NCI-H1436 treated with DMSO at 0.1 percent for 48 hours (cell line): ENCODE measurements at regions not wholly inside any gene's neighbourhood (a gene's known extent, or its start where the extent isn't known, plus 50 kb on each side); places are given as distances from the start of the nearest gene placed in this dataset.

ENCODE experiments used
- DNase-seq: peaks from one replicate; lab custom pipeline; 2025; lab: John Stamatoyannopoulos, UW

DNA sequence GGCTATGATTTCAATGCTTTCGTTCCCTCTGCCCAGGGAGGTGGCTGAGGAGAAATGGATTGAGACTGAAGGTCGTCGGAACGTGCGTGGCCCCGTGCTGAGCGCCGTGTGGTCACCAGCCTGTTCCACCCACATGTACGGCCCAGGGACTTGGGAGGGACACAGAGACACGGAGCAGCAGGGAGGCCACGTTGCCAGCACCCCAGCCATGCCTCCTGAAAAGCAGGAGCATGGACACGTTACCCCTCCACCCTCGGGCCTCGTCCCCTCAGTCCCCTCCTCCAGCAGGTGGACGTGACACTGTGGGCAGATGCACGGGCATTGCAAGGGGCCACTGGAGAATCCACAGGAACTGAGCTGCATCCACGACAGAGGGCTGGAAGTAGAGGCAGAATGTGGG is 133.1 kb upstream of the CST7 start:
- DNase-seq: no peak

DNA sequence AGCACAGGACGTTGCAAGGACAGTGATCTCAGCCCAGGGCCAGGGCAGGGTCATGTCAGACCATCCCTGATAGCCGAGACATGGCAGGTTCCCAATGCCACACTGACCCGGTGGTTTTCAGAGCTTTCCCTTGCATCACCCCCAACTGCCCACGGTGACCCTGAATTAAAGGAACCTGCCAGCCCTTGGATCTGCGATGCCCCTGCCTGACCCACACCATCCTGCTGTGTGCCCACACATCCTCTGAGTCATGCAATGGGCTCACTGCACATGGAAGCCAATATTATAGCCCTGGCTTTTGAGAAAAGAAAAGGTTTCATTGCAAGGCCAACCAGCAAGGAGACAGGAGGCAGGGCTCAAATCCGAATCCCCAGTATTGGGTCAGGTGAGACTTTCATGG is 132.6 kb upstream of the CST7 start:
- no peak for DNase-seq

DNA sequence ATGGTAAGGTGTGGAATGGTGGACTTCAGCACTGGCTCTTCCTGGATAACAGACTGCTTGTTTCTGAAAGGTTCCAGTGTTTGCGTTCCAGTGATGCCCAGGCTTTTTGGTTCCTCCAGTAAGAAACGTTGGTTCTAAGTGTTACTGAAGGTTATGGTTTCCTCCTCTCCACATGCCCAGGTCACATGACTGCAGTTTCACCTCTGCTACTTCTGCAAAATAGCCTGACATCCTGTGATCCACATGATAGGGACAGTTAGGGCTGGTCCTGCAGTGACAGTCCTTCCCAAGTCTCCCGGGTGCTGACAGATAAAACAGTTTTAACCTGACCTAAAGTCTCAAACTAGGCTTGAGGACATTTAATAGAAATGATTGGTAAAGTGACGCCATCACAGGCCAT is 132.2 kb upstream of the CST7 start:
- no peak for DNase-seq

DNA sequence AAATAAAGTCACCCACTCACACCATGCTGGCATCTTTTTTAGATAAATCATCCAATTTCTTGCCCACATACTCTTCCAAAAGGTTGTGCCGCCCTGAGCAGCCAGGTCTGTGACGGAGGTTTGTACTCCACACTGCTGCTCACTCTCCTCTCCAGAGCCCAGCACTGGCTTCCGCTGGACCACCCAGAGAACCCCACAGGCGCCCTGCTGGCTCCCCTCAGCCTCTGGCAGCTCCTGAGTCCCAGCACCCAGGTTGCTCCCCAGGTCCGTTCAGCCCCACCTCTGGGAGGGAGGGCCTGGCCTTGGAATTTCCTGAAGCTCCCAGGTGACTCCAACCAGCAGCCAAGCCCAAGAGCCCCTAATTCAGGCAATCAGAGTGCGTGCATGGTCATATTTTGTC is 131.7 kb upstream of the CST7 start:
- DNase-seq: no peak

DNA sequence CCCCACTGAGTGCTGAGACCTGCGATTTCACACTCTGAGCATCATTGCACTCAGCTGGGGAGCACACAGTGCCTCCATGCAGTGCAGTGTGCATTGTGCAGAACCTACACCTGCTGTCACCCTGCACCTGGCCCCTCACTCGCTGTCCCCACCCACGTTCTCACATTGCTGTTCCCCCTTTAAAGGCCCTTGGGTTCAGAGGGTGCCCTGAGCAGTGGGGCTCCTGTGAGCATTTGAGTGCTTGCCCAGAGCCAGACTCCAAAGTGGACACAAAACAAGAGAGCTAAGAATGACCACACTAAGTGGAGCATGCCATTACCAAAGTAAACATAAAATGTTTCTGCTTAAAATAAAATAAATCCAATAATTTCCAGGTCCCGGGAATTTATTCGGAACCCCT is 131.0 kb upstream of the CST7 start:
- DNase-seq: no peak

DNA sequence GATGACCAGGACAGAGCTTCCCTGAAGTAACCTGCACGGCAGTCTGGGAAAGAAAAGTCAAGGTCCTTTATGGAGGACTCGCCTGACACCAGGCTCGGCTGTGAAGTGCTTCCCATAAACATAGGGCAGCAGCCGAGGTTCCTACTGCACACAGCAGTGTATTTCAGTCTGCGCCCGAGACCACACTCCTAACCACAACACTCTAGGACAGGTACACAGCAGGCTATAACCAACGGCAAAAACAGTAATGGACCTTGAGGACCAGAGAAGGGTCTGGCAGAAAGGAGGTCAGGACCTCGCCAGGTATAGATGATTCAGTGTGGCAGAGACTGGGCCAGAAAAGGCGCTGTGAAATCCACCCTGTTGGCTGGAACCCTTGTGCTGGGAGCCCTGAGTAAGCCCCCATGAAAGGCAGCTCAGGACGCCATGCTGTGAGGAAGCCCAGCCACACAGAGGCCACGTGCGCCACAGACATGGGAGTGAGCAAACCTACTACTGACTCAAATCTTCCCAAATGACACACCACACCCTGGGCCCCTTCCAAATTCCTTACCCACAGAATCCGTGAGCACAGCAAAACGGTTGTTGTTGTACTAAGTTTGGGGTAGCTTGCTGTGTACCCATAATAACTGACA is 129.6 kb upstream of the CST7 start:
- DNase-seq: no peak

DNA sequence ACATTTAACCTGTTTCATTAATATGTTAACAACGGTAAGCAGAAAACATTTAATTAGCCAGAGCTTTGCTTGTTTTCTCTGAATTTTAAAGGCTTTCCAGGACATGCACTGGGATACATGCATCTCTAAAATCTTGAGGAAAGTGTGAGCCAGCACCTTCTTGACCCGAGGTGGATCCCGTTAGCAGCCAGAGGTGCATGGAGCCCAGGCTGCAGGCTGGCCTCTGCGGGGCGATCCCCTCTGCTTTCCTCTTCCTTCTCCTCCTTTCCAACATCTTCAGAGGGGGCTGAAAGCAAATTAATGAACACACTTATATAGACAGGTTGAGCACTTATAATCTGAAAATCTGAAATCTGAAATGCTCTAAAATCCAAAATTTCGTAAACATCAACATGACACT is 128.7 kb upstream of the CST7 start:
- no peak for DNase-seq

DNA sequence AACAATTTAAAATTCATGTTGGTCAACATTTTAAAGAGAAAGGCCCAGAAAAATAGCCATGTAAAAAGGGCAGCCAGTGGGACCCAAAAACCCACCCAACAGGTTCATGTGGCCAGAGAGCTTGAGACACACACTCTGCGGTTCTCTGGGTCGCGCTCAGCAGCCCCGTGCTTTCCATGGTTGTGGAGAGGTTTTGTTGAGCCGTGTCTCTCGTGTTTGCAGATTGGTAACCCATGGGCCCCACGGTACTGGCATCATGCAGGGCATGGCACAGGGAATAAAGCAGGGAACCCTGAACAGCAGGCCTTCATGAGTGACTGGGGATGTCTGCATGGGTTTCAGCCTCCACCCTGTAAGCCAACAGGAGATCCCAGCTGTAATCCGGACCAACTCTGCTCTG is 127.7 kb upstream of the CST7 start:
- no peak for DNase-seq

DNA sequence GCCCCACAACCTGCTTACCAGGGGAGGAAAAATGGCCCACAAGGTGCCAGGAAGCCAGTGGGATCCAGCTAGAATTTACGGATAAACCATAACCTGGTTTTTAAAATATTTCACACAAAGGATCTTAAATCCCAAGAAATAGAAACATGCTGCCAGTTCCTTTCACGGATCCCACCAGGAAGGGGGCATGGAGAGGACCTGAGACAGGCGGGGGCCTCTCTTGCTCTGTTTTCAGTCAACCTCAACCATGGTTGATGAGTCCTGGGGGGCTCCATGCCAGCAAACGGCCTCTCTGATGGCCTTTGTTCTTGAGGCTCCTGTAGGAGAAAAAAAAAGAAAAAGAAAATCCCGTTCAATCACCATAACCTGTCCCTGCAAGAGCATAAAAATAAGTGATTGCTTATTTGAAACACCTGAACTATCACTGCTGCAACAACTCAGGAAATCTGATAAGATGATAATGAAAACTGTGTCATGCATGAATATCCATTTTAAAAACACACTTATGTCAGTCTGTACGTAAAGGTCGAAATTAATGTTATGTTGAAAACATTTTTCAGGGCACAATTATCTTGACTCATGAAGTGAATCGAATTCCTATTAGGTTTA is 125.8 kb upstream of the CST7 start:
- no peak for DNase-seq

DNA sequence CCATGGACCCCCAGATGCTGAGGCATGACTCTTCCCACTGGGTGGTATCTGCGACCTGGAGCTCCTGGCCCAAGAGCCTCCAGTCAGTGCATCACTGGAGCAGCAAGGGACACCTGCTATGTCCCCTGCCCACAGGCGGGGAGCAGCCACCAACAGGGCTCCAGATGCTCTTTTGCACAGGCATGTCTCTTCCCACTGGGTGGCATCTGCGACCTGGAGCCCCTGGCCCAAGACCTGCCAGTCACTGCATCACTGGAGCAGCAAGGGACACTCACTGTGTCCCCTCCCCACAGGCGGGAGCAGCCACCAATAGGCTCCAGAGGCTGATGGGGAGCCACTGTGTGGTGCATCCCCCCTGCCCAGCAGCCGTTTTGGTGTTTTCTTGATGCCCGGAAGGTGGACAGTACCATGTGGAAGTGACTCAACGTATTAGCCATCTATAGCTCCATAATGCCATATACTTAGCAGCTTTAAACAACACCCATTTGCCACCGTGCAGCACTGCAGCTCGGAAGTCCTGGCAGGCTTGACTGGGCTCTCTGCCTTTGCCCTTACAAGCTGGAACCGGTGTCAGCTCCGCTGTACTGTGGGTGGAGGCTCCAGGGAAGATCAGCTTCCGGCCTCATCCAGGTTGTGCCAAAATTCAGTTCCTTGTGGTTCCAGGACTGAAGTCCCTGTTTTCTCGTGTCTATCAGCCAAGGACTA is 124.9 kb upstream of the CST7 start:
- no peak for DNase-seq

DNA sequence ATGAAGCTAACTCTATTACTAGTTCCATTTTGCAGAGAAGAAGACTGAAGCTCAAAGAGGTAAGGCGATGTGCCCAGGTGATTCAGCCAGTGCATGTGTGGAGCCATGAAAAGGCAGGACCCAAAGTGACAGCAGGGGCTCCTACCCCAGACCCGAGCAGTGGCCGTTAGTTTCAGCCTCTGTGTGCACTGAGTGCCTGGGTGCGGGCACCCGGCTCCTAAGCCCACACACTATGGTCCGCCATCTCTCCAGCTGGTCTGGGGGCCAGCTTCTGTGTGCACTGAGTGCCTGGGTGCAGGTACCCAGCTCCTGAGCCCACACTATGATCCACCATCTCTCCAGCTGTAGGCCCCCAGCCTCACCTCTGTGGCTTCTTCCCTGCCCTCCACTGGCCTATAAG is 123.5 kb upstream of the CST7 start:
- no peak for DNase-seq

DNA sequence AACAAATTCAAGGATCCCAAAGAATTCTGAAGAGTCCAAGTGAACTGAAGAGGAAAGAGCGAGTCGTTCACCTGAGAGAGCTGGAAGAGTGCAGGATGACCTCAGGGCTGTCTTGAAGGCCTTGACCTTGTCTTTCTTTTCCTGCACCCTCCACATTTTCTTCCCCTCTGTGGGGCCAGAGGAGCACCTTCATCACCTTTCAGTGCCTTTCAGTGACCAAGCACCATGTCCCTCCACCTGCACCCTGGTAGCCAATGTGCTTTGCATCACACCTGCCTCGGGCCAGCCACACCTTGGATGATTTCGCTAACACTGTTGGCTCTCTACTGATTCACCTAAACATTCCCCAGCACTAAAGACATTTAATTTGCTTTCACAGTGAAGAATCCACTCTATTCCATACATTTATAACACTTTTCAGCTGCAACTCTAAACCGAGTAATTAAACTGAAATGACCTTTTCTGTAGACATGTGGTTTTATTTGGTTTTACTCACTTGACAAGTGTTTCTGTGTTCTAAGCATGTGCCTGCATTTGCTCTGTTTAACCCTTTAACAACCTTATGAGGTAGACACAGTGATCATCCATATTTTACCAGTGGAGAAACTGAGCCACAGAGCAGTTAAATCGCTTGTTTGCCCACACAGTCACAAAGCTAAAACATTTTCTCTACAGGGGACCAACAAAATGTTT is 121.3 kb upstream of the CST7 start:
- no peak for DNase-seq

DNA sequence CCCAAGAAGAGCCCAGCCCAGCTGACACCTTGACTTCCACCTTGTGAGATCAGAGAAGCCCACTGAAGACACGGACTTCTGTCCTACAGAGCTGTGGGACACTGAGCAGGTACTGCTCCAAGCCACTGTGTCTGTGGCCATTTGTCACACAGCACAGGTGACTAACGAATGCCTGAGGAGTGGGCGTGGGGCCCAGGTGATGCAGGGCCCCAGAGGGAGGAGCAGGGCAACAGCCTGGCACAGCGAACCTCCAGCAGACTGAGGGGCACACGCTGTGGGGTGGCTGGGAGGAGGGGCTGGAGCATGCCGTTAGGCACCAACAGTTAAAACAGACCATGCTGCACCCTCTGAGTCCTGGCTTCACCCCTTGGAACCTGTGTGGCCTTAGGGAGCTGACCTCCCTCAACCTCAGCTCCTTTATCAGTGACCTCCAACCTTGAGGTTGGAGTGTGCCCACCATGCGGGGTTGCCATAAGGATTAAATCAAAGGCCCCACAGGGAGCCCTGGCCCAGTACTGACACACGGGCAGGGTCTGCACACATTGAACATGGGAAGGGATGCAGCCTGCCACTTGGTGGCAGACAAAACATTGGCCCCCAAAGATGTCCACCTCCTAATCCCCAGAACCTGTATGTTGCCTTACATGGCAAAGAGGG is 119.9 kb upstream of the CST7 start:
- no peak for DNase-seq

DNA sequence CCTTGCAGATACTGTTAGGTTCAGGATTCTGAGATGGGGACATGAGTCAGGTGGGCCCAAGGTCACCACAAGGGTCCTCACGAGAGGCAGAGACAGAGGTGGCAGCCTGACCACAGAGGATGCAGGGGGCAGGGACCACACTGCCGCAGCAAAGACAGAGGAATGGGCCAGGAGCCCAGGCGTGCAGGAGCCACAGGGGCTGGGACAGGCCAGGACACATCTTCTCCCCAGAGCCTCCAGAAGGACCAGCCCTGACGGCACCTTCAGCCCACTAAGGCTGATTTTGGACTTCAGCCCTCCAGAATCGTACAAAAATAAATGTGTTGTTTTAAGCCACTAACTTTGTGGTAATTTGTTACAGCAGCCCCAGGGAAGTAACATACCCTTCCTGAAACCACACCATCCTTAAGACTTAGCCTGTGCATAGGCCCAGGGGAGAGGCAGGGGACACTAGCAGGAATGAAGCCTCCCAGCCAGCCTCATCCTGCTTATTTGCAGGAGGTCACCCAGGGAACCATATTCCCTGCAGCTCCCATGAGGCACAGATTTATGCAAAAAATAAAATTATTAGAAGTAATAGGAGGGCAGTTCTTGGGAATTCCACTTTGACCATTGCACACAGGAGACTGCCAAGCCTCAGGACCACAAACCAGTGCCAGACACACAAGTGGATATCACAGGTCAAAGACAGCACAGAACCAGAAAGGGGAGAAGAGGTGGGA is 119.3 kb upstream of the CST7 start:
- DNase-seq: no peak

DNA sequence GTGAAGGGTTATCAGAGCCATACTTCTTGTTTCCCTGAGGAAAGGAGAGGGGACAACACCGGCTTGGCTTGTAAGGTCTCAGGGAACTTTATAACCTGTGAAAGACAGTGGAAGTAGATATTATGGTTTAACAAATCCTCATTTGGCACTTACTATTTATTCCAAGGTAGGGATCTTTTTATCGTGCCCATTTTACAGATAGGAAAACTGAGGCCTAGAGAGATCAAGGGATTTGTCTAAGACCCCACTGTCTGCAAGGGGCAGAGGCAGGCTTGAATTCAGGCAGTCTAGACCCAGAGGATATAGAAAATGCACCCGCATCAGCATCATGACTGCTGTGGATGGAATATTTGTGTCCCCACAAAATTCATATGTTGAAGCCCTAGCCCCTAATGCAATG is 118.4 kb upstream of the CST7 start:
- no peak for DNase-seq

DNA sequence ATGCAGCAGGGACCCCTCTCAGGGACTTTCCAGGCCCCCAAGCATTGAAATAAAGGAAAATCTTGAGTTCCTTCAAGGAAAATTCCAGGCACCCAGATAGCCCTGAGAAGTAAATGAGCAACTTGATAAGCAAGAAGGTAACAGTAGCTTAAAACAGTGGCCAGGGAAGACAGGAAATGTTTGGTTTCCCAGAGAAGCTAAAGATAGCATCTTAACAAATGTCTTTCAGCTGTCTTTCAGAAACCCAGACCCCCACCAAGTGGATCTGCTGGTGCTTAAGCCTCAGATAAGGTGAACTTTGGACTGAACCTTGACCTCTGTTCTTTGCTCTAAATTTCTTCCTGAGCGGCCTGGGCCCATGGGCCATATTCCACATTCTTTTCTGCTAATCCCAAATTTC is 117.8 kb upstream of the CST7 start:
- no peak for DNase-seq

DNA sequence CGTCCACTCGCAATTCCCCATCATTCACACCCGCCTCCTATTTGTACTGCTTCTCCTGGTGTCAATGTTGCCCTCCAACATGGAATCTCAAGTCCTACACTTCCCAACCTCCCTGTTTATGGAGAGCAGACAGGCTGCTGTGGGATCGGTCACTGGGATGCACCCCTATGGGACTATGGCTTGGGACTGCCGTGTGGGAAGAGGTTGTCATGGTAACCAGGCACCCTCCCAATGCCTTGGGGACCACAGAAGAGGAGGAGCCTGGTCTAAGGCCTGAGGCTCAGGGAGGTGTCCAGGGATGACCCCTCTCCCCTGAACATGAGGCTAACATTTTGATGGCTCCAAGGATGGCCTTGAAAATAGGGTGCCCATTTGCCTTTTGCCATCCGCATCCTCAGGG is 116.6 kb upstream of the CST7 start:
- DNase-seq: no peak

DNA sequence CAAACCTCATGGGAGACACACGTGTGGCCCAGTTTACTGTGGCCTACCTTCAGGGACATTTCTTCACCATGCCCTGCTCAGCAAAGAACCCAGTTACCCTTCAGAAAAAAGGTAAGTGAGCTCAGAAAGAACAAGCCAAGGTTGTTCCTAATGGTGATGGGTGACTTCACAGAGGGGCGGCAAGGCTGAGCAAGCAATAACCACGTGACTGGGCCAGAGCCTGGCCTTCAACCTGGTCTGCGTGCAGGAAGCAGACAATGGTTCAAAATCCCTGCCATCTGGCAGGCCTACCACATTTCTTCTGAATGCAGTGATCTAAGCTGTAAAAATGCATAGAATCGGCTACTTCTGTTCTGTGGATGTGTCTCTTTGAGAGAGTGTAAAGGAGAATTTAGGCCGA is 115.5 kb upstream of the CST7 start:
- no peak for DNase-seq

DNA sequence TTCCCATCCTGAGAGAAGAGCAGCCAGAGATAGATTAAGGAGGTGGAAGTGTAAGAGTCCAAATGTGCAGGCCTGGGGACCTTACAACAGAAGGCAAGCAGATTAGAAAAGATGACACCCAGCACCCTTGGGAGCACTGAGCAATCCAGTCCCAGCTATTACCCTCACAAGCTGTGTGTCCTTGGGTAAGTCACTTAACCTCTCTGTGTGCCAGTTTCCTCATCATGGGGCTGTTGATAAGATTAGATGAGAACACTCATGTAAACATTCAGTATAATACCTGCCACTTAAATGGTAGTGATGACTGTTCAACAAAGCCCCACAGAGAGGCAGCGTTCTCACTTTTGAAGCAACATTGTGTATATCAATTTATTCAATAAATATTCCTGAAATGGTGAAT is 114.8 kb upstream of the CST7 start:
- no peak for DNase-seq

DNA sequence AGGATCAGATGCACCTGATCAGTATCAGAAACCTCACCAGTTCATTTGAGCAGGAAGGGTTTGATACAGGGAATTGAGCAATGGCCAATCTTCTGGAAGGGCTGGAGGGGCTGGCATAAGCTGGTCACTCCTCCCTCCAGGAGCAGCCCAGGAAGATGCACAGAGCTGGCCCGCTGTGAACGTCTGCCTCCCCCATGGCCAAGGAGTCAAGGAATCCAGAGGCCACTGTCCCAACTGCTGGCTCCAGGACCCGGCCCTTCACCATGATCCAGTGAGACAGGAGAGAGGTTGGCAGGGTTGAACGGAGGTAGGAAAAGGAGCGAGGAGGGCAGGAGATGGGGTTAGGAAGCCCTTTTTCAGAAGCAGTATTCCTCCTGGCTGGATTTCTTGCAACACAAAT is 113.9 kb upstream of the CST7 start:
- no peak for DNase-seq

DNA sequence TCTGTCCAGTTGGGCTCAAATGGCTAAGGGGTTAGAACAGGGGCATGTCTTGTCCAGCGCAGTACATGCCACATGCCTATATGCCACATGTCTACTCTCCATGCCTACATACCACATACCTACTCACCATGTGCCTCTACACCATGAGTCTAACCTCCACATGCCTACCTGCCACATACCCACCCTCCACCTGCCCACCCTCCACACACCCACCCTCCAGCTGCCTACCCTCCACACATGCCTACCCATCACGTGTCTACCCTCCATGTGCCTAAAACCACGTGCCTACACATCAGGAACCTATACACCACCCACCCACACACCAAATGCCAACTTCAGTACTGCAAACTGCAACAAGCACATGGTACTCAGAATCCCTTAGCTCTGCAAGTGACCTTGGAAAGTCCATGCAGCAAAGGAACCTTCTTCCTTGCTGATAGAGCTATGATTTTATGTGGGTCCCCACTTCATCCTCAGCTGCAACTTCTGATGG is 113.0 kb upstream of the CST7 start:
- DNase-seq: no peak
